Keratinocyte (primary cell): ENCODE measurements at regions not wholly inside any gene's neighbourhood (a gene's known extent, or its start where the extent isn't known, plus 50 kb on each side); places are given as distances from the start of the nearest gene placed in this dataset.

Source experiments
- DNase-seq: peaks from one replicate; pipeline ENCODE4 v3.0.0-alpha.2; 2011; ENCODE audit warnings: low read depth, missing footprints, low spot score
- FAIRE-seq: peaks from 2 replicates; lab custom pipeline; 2011; peaks lifted over from hg19 to GRCh38; lab: Jason Lieb, UNC
- H2AFZ ChIP-seq: 2 replicates; pipeline ENCODE4 v1.6.0; 2012; ENCODE audit warnings: low read length, control low read depth, inconsistent platforms; ENCODE audit not compliant: control insufficient read depth
- H3K27ac ChIP-seq: 2 replicates; pipeline ENCODE4 v1.5.1; 2011; ENCODE audit warnings: low read length; ENCODE audit not compliant: control insufficient read depth, insufficient read depth
- H3K27me3 ChIP-seq: 3 replicates; pipeline ENCODE4 v1.6.0; 2011; ENCODE audit warnings: low read length; ENCODE audit not compliant: control insufficient read depth, insufficient read depth; ENCODE audit errors: extremely low read depth
- H3K36me3 ChIP-seq, 2 experiments: 2 replicates in 1 of 2; 3 replicates in 1 of 2; pipeline ENCODE4 v1.5.1; 2011; ENCODE audit warnings: low read length in 2 of 2, mild to moderate bottlenecking in 1 of 2; ENCODE audit not compliant: control insufficient read depth in 2 of 2, insufficient read depth in 2 of 2; ENCODE audit errors: extremely low read depth in 1 of 2
- H3K4me1 ChIP-seq: 3 replicates; pipeline ENCODE4 v1.5.1; 2011; ENCODE audit warnings: low read length; ENCODE audit not compliant: control insufficient read depth, insufficient read depth; ENCODE audit errors: extremely low read depth
- H3K4me2 ChIP-seq: 3 replicates; pipeline ENCODE4 v1.6.0; 2011; ENCODE audit warnings: low read depth, low read length; ENCODE audit not compliant: control insufficient read depth, insufficient read depth; ENCODE audit errors: extremely low read depth
- H3K4me3 ChIP-seq, 3 experiments: fragments of 200-600 bp in 1 of 3; sonication (generic) in 1 of 3; 2 replicates in 2 of 3; 3 replicates in 1 of 3; pipeline ENCODE4 v1.5.1; 2011 to 2016; ENCODE audit warnings: low read length in 3 of 3, mild to moderate bottlenecking in 3 of 3, control low read depth in 2 of 3, inconsistent platforms in 1 of 3, low read depth in 1 of 3, mixed read lengths in 1 of 3, mixed run types in 1 of 3, moderate library complexity in 1 of 3; ENCODE audit not compliant: control insufficient read depth in 2 of 3, insufficient read depth in 2 of 3; ENCODE audit errors: extremely low read depth in 1 of 3
- H3K79me2 ChIP-seq: 2 replicates; pipeline ENCODE4 v1.6.0; 2012; ENCODE audit warnings: low read length; ENCODE audit not compliant: control insufficient read depth, insufficient read depth
- H3K9ac ChIP-seq: 3 replicates; pipeline ENCODE4 v1.6.0; 2011; ENCODE audit warnings: low read length; ENCODE audit not compliant: control insufficient read depth, insufficient read depth; ENCODE audit errors: extremely low read depth
- H3K9me1 ChIP-seq: 3 replicates; pipeline ENCODE4 v1.6.0; 2011; ENCODE audit warnings: low read length; ENCODE audit not compliant: control insufficient read depth, insufficient read depth; ENCODE audit errors: extremely low read depth
- H3K9me3 ChIP-seq: 2 replicates; pipeline ENCODE4 v1.5.1; 2012; ENCODE audit warnings: low read depth, low read length; ENCODE audit not compliant: control insufficient read depth
- H4K20me1 ChIP-seq: 3 replicates; pipeline ENCODE4 v1.6.0; 2011; ENCODE audit warnings: low read length; ENCODE audit not compliant: control insufficient read depth, insufficient read depth; ENCODE audit errors: extremely low read depth
- CTCF ChIP-seq, 3 experiments: IDR thresholded peaks in 1 of 3; conservative IDR thresholded peaks in 1 of 3; optimal IDR thresholded peaks in 1 of 3; 2 replicates in 2 of 3; 3 replicates in 1 of 3; pipeline versions ENCODE3 to v1.5.1; 2011; ENCODE audit warnings: low read length in 3 of 3, mild to moderate bottlenecking in 3 of 3, moderate library complexity in 2 of 3, control low read depth in 1 of 3, inconsistent platforms in 1 of 3; ENCODE audit not compliant: insufficient read depth in 2 of 3; ENCODE audit errors: extremely low read depth in 1 of 3
- EZH2 ChIP-seq: IDR thresholded peaks from one replicate; pipeline ENCODE4 v1.6.1; 2012; ENCODE audit warnings: inconsistent platforms, mild to moderate bottlenecking, low read length, moderate library complexity
- dilution Hi-C: fragments of 300-500 bp; cut with MboI; formaldehyde crosslinking; loops from one replicate; pipeline ENCODE4 v1.7.0; 2020; ENCODE audit warnings: low sequenced_read_pairs; ENCODE audit not compliant: extremely low pct_ligation_motif_present

GRCh38 chr6:121660277-121660676 lies 224.8 kb downstream of the GJA1 start:
- dilution Hi-C loops: no loop called here
- Histone ChIP-seq H3K4me3 (no peak overlapping the region), H3K27me3 (no peaks in the 10 kb centered on the region), H2AFZ (peak overlapping the region; percentile 9), H3K4me2 (no peak overlapping the region), H3K9me3 (no peaks in the 10 kb centered on the region), H3K36me3 (no peaks in the 10 kb centered on the region), H4K20me1 (no peaks in the 10 kb centered on the region), H3K27ac (no peak overlapping the region), H3K9ac (no peak overlapping the region), H3K79me2 (no peaks in the 10 kb centered on the region), H3K4me1 (no peaks in the 10 kb centered on the region), H3K9me1 (no peaks in the 10 kb centered on the region)
- no peak for DNase-seq
- no peak for FAIRE-seq
- no peak for TF ChIP-seq CTCF (optimal IDR thresholded peaks at IDR 0.05 in 1 of 3, IDR thresholded peaks at IDR 0.05 in 1 of 3, conservative IDR thresholded peaks at IDR 0.05 in 1 of 3; ENCODE audit: extremely low read depth in 1 of 3, insufficient read depth in 2 of 3, low read length in 3 of 3)
- no peak for TF ChIP-seq EZH2

- H4K20me1 ChIP-seq: no peaks in the 10 kb centered on the region
- no peak overlapping the region for H2AFZ ChIP-seq
- H3K9me1 ChIP-seq: no peaks in the 10 kb centered on the region
- dilution Hi-C loops: no loop called here
- no peak overlapping the region for H3K4me3 ChIP-seq
- DNase-seq (no peak), FAIRE-seq (no peak)
- H3K4me1 ChIP-seq: peaks cover 5% of the 10 kb centered on the region
- H3K9ac ChIP-seq: no peak overlapping the region
- H3K79me2 ChIP-seq: no peaks in the 10 kb centered on the region
- H3K36me3 ChIP-seq: no peaks in the 10 kb centered on the region
- no peaks in the 10 kb centered on the region for H3K27me3 ChIP-seq
- TF ChIP-seq EZH2 (no peak), CTCF (optimal IDR thresholded peaks at IDR 0.05 in 1 of 3, IDR thresholded peaks at IDR 0.05 in 1 of 3, conservative IDR thresholded peaks at IDR 0.05 in 1 of 3; ENCODE audit: extremely low read depth in 1 of 3, insufficient read depth in 2 of 3, low read length in 3 of 3) (no peak)
- H3K27ac ChIP-seq: no peak overlapping the region
- H3K4me2 ChIP-seq: no peak overlapping the region
- no peaks in the 10 kb centered on the region for H3K9me3 ChIP-seq
Measured at GRCh38 chr6:121663292-121663810, 227.9 kb downstream of the GJA1 start.
